HEK293 (cell line): ENCODE measurements at regions not wholly inside any gene's neighbourhood (a gene's known extent, or its start where the extent isn't known, plus 50 kb on each side); places are given as distances from the start of the nearest gene placed in this dataset.

Experiments used
- CTCF ChIA-PET: fragments of 350-600 bp; formaldehyde crosslinking; extraction: SDS; loops from one replicate; lab custom pipeline; 2021; ENCODE audit warnings: antibody characterized with exemption; lab: Yijun Ruan, JAX
- POLR2A ChIA-PET: fragments of 300-600 bp; formaldehyde crosslinking; extraction: SDS; loops from one replicate; lab custom pipeline; 2020; ENCODE audit warnings: antibody characterized with exemption, inconsistent platforms; lab: Yijun Ruan, JAX
- H3K27ac ChIP-seq: fragments of 200-500 bp; sonication (Bioruptor generic); 2 replicates; pipeline ENCODE4 v1.5.1; 2014; ENCODE audit warnings: low read depth, low read length, control low read depth, inconsistent platforms; ENCODE audit errors: extremely low read depth
- H3K36me3 ChIP-seq, 2 experiments: fragments of 200-500 bp in 1 of 2; sonication (Bioruptor generic) in 1 of 2; 1 replicate in 1 of 2; 2 replicates in 1 of 2; pipeline ENCODE4 v1.5.1; 2014 to 2017; ENCODE audit warnings: inconsistent platforms in 2 of 2, low read length in 2 of 2; ENCODE audit not compliant: control insufficient read depth in 2 of 2, insufficient read depth in 1 of 2
- H3K4me1 ChIP-seq: fragments of 200-500 bp; sonication (Bioruptor generic); 2 replicates; pipeline ENCODE4 v1.5.1; 2014; ENCODE audit warnings: mild to moderate bottlenecking, low read length, inconsistent platforms; ENCODE audit not compliant: control insufficient read depth, insufficient read depth
- H3K4me3 ChIP-seq: 2 replicates; pipeline ENCODE4 v1.5.1; 2011; ENCODE audit warnings: low read depth, mild to moderate bottlenecking, control low read depth, low read length, moderate library complexity
- H3K9me3 ChIP-seq: fragments of 200-500 bp; sonication (Bioruptor generic); 2 replicates; pipeline ENCODE4 v1.5.1; 2014; ENCODE audit warnings: low read depth, low read length, inconsistent platforms; ENCODE audit not compliant: control insufficient read depth, insufficient read depth
- HOXA7 ChIP-seq: sonication (generic); formaldehyde crosslinking; IDR thresholded peaks from 2 replicates; pipeline ENCODE4 v1.8.1; 2022; ENCODE audit warnings: missing genetic modification reagents, borderline replicate concordance
- IKZF3 ChIP-seq: fragments of 450-650 bp; IDR thresholded peaks from 2 replicates; pipeline ENCODE4 v1.5.0; 2018; ENCODE audit warnings: missing biosample characterization, mild to moderate bottlenecking, missing genetic modification characterization, moderate library complexity
- SCRT1 ChIP-seq: fragments of 450-650 bp; formaldehyde crosslinking; IDR thresholded peaks from 2 replicates; pipeline ENCODE4 v1.5.1; 2016; ENCODE audit warnings: missing biosample characterization, missing genetic modification characterization, borderline replicate concordance
- SP2 ChIP-seq: fragments of 450-650 bp; formaldehyde crosslinking; IDR thresholded peaks from 2 replicates; pipeline ENCODE4 v1.5.1; 2016; ENCODE audit warnings: missing biosample characterization, missing genetic modification characterization
- SP3 ChIP-seq: fragments of 450-650 bp; formaldehyde crosslinking; IDR thresholded peaks from 2 replicates; pipeline ENCODE4 v1.5.1; 2016; ENCODE audit warnings: missing biosample characterization, missing genetic modification characterization
- ZFP3 ChIP-seq: fragments of 450-650 bp; formaldehyde crosslinking; IDR thresholded peaks from 2 replicates; pipeline ENCODE4 v1.5.1; 2016; ENCODE audit warnings: low read depth, missing biosample characterization, missing genetic modification characterization
- ZFP41 ChIP-seq: fragments of 450-650 bp; formaldehyde crosslinking; IDR thresholded peaks from 2 replicates; pipeline ENCODE4 v1.5.1; 2016; ENCODE audit warnings: missing biosample characterization, missing genetic modification characterization, borderline replicate concordance
- ZNF155 ChIP-seq: fragments of 450-650 bp; formaldehyde crosslinking; IDR thresholded peaks from 2 replicates; pipeline ENCODE4 v1.5.1; 2016; ENCODE audit warnings: missing biosample characterization, missing genetic modification characterization
- ZNF169 ChIP-seq: fragments of 450-650 bp; formaldehyde crosslinking; IDR thresholded peaks from 2 replicates; pipeline ENCODE4 v1.5.1; 2016; ENCODE audit warnings: missing biosample characterization, missing genetic modification characterization
- ZNF174 ChIP-seq: fragments of 450-650 bp; formaldehyde crosslinking; IDR thresholded peaks from 2 replicates; pipeline ENCODE4 v1.5.0; 2017; ENCODE audit warnings: missing biosample characterization, mild to moderate bottlenecking, missing genetic modification characterization
- ZNF202 ChIP-seq: fragments of 450-650 bp; formaldehyde crosslinking; IDR thresholded peaks from 2 replicates; pipeline ENCODE4 v1.5.1; 2016; ENCODE audit warnings: missing biosample characterization, missing genetic modification characterization, borderline replicate concordance
- ZNF311 ChIP-seq: fragments of 450-650 bp; formaldehyde crosslinking; IDR thresholded peaks from 2 replicates; pipeline ENCODE4 v1.5.1; 2017; ENCODE audit warnings: missing biosample characterization, missing genetic modification characterization, borderline replicate concordance
- ZNF350 ChIP-seq: fragments of 450-650 bp; formaldehyde crosslinking; IDR thresholded peaks from 2 replicates; pipeline ENCODE4 v1.5.0; 2017; ENCODE audit warnings: missing biosample characterization, mild to moderate bottlenecking, missing genetic modification characterization
- ZNF362 ChIP-seq: fragments of 450-650 bp; formaldehyde crosslinking; IDR thresholded peaks from 2 replicates; pipeline ENCODE4 v1.5.1; 2016; ENCODE audit warnings: missing biosample characterization, missing genetic modification characterization
- ZNF391 ChIP-seq: fragments of 450-650 bp; formaldehyde crosslinking; IDR thresholded peaks from 2 replicates; pipeline ENCODE4 v1.5.1; 2016; ENCODE audit warnings: low read depth, missing biosample characterization, missing genetic modification characterization, borderline replicate concordance
- ZNF510 ChIP-seq: fragments of 450-650 bp; formaldehyde crosslinking; IDR thresholded peaks from 2 replicates; pipeline ENCODE4 v1.5.1; 2018; ENCODE audit warnings: mild to moderate bottlenecking, missing genetic modification characterization, missing biosample characterization; ENCODE audit not compliant: insufficient replicate concordance
- ZNF530 ChIP-seq: fragments of 450-650 bp; formaldehyde crosslinking; IDR thresholded peaks from 2 replicates; pipeline ENCODE4 v1.5.1; 2016; ENCODE audit warnings: low read depth, missing biosample characterization, missing genetic modification characterization
- ZNF555 ChIP-seq: fragments of 450-650 bp; formaldehyde crosslinking; conservative IDR thresholded peaks from 2 replicates; pipeline ENCODE4 v1.5.1; 2017; ENCODE audit warnings: missing biosample characterization, mild to moderate bottlenecking, missing genetic modification characterization, inconsistent platforms
- ZNF560 ChIP-seq: fragments of 450-650 bp; formaldehyde crosslinking; IDR thresholded peaks from 2 replicates; pipeline ENCODE4 v1.5.1; 2017; ENCODE audit warnings: missing biosample characterization, missing genetic modification characterization, borderline replicate concordance
- ZNF660 ChIP-seq: fragments of 450-650 bp; IDR thresholded peaks from 2 replicates; pipeline ENCODE4 v1.5.1; 2018; ENCODE audit warnings: missing biosample characterization, mild to moderate bottlenecking, missing genetic modification characterization
- TF ChIP-seq, protein P1 (sequence below): fragments of 450-650 bp; formaldehyde crosslinking; IDR thresholded peaks from 2 replicates; pipeline ENCODE4 v1.5.1; 2016; ENCODE audit warnings: missing biosample characterization, missing genetic modification characterization, low read depth
- TF ChIP-seq, protein P2 (sequence below): fragments of 450-650 bp; formaldehyde crosslinking; IDR thresholded peaks from 2 replicates; pipeline ENCODE4 v1.5.1; 2016; ENCODE audit warnings: missing biosample characterization, missing genetic modification characterization
- TF ChIP-seq, protein P3 (sequence below): fragments of 450-650 bp; formaldehyde crosslinking; IDR thresholded peaks from 2 replicates; pipeline ENCODE4 v1.5.1; 2016; ENCODE audit warnings: missing biosample characterization, missing genetic modification characterization

- H3K27ac ChIP-seq = no peak overlapping the region
- H3K4me1 ChIP-seq = no peaks in the 10 kb centered on the region
- no peaks in the 10 kb centered on the region for H3K36me3 ChIP-seq
- H3K4me3 ChIP-seq = no peak overlapping the region
- H3K9me3 ChIP-seq = no peaks in the 10 kb centered on the region
- ChIA-PET CTCF (no interaction called here), POLR2A (no interaction called here)
- no peak for TF ChIP-seq SP2
- no peak for TF ChIP-seq ZNF202 (tag by site-specific recombination)
- TF ChIP-seq ZNF155 (tag by site-specific recombination) = no peak
- no peak for TF ChIP-seq ZNF350 (tag by site-specific recombination)
- no peak for TF ChIP-seq ZNF311 (tag by site-specific recombination)
- TF ChIP-seq, protein P1, sequence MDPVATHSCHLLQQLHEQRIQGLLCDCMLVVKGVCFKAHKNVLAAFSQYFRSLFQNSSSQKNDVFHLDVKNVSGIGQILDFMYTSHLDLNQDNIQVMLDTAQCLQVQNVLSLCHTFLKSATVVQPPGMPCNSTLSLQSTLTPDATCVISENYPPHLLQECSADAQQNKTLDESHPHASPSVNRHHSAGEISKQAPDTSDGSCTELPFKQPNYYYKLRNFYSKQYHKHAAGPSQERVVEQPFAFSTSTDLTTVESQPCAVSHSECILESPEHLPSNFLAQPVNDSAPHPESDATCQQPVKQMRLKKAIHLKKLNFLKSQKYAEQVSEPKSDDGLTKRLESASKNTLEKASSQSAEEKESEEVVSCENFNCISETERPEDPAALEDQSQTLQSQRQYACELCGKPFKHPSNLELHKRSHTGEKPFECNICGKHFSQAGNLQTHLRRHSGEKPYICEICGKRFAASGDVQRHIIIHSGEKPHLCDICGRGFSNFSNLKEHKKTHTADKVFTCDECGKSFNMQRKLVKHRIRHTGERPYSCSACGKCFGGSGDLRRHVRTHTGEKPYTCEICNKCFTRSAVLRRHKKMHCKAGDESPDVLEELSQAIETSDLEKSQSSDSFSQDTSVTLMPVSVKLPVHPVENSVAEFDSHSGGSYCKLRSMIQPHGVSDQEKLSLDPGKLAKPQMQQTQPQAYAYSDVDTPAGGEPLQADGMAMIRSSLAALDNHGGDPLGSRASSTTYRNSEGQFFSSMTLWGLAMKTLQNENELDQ = no peak
- TF ChIP-seq ZNF362 = no peak
- TF ChIP-seq ZNF660 (tag by site-specific recombination) = no peak
- no peak for TF ChIP-seq ZNF555 (tag by site-specific recombination)
- TF ChIP-seq ZNF510 (tag by site-specific recombination) = no peak
- TF ChIP-seq ZFP41 (tag by site-specific recombination) = no peak
- no peak for TF ChIP-seq ZNF560 (tag by site-specific recombination)
- no peak for TF ChIP-seq ZFP3 (tag by site-specific recombination)
Measured at GRCh38 chr4:159881158-159881557, 778.3 kb downstream of the RAPGEF2 start.

GRCh38 chr4:159884989-159885388 lies 782.1 kb downstream of the RAPGEF2 start:
- Histone ChIP-seq H3K4me3 (no peak overlapping the region), H3K36me3 (no peaks in the 10 kb centered on the region), H3K27ac (no peak overlapping the region), H3K9me3 (no peaks in the 10 kb centered on the region), H3K4me1 (no peaks in the 10 kb centered on the region)
- ChIA-PET CTCF (no interaction called here), POLR2A (no interaction called here)
- TF ChIP-seq HOXA7 = no peak
- TF ChIP-seq ZNF202 (tag by site-specific recombination) = no peak
- no peak for TF ChIP-seq SCRT1 (tag by site-specific recombination)
- TF ChIP-seq ZNF174 (tag by site-specific recombination) = no peak
- TF ChIP-seq ZNF169 (tag by site-specific recombination) = no peak
- no peak for TF ChIP-seq SP3 (tag by site-specific recombination)
- TF ChIP-seq ZNF155 (tag by site-specific recombination) = no peak
- TF ChIP-seq, all 188 proteins: peak for 0

DNA sequence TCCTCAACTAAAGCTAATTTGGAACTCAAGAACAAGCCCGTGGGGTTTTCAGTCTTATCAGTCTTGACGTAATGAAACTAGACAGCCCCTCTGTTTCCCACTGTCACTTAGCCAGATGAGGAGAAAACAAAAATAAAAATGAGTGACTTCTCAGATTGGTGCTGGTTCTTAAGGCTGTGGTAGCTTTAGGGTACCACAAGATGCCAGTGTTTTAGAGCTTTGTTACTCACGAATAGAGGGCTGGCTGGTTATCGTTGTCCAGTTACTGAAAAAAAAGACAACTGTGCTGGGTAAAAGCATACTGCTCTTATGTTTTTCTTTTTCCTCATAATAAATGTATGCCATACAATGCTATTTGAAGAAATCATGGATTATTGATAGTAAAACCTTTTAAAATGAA lies 796.7 kb downstream of the RAPGEF2 start:
- Histone ChIP-seq H3K4me1 (no peaks in the 10 kb centered on the region), H3K27ac (no peak overlapping the region), H3K4me3 (no peak overlapping the region), H3K9me3 (no peaks in the 10 kb centered on the region), H3K36me3 (no peaks in the 10 kb centered on the region)
- ChIA-PET POLR2A (no interaction called here), CTCF (no interaction called here)
- TF ChIP-seq IKZF3 (tag by site-specific recombination) = no peak
- TF ChIP-seq, protein P2, sequence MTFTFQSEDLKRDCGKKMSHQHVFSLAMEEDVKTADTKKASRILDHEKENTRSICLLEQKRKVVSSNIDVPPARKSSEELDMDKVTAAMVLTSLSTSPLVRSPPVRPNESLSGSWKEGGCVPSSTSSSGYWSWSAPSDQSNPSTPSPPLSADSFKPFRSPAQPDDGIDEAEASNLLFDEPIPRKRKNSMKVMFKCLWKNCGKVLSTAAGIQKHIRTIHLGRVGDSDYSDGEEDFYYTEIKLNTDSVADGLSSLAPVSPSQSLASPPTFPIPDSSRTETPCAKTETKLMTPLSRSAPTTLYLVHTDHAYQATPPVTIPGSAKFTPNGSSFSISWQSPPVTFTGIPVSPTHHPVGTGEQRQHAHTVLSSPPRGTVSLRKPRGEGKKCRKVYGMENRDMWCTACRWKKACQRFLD (tag by site-specific recombination) = no peak
- TF ChIP-seq, protein P3, sequence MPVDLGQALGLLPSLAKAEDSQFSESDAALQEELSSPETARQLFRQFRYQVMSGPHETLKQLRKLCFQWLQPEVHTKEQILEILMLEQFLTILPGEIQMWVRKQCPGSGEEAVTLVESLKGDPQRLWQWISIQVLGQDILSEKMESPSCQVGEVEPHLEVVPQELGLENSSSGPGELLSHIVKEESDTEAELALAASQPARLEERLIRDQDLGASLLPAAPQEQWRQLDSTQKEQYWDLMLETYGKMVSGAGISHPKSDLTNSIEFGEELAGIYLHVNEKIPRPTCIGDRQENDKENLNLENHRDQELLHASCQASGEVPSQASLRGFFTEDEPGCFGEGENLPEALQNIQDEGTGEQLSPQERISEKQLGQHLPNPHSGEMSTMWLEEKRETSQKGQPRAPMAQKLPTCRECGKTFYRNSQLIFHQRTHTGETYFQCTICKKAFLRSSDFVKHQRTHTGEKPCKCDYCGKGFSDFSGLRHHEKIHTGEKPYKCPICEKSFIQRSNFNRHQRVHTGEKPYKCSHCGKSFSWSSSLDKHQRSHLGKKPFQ (tag by site-specific recombination) = no peak
- no peak for TF ChIP-seq ZNF391 (tag by site-specific recombination)
- TF ChIP-seq ZNF530 (tag by site-specific recombination) = no peak
